SIG-M5 treated with dmso at 0.1 percent for 504 hours (cell line): ENCODE measurements at regions not wholly inside any gene's neighbourhood (a gene's known extent, or its start where the extent isn't known, plus 50 kb on each side); places are given as distances from the start of the nearest gene placed in this dataset.

Source experiments
- DNase-seq: peaks from one replicate; lab custom pipeline; 2025; ENCODE audit not compliant: unreplicated experiment; lab: John Stamatoyannopoulos, UW

- DNase-seq = no peak
These were observed 243.7 kb downstream of the SLC16A7 start for GRCh38 chr12:59839514-59839913.

DNA sequence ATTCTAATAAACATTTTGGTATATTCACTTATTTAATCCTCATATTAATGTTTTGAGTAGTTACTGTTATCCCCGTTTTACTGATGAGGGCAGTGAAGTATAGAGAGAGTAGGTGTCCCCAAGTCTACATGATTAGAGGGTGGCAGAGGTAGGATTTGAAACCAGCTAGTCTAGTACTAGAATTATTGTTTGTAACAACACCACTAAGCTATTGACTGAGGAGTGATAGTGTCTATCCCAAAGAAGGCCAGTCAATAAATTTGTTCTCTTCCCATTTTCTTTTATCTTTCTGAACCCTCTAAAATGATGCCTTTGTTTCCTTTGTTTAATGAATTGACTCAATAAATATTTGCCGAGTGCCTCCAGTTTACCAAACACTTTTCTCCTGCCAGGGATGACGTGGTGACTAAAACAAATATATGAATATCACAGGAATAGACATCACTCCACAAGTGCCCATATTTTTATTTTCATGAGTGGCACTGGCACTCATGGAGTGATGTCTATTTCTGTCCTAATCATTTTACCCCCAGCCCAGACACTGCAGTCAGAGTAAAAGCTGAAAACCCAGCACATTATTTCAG, 247.5 kb downstream of the SLC16A7 start:
- DNase-seq = no peak

GRCh38 chr12:59844750-59845149, 248.9 kb downstream of the SLC16A7 start:
- no peak for DNase-seq

- DNase-seq = no peak
These were observed 249.5 kb downstream of the SLC16A7 start for GRCh38 chr12:59845293-59845692.

- DNase-seq = no peak
These were observed 251.3 kb downstream of the SLC16A7 start for GRCh38 chr12:59847127-59847526.

GRCh38 chr12:59850268-59850667, 254.4 kb downstream of the SLC16A7 start:
- no peak for DNase-seq

DNA sequence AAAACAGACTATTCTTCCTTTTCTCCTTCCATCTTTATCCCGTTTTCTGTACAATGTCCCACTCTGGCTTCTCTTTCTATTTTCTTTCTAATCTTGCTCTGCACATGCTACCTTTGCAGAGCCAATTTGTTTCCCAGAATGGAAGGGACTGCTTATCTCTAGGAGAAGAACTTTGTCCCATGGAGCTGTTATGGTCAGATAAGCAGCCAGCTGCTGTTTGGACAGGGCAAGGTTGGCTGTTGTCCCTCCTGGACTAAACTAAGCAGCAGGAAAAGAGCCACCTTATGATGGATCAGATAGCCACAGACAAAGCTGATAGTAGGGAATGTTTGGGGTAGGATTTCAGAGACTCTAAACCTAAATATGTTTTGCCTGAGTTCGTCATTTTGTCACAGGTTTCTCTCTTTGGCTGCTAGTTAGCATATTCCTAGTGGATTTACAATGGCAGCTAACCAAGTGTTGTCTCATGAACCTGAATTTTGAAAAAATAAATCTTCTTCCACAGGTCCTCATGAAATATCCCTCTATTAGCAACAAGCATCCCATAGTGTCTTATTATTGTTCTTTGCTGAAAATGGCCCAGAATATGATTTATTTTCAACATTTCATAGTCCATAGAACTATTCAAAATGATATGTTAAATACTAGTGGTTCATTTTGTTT, 262.8 kb downstream of the SLC16A7 start:
- DNase-seq = no peak

DNA sequence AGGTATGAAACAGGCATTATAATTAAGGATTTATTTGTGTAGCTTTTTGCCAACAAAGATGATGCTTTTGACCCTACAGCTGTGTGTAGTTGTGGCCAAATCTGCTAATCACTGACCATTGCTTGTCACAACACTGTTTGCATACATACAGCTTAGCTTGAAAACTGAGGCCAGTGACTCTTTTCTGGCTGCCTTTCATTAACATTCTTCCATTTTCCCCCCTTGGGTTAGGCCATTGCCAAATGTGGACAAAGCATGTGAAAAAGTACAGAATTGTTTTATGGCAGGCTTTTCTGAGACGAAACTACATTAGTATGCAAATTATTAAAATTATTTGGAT, 263.3 kb downstream of the SLC16A7 start:
- DNase-seq = no peak

DNA sequence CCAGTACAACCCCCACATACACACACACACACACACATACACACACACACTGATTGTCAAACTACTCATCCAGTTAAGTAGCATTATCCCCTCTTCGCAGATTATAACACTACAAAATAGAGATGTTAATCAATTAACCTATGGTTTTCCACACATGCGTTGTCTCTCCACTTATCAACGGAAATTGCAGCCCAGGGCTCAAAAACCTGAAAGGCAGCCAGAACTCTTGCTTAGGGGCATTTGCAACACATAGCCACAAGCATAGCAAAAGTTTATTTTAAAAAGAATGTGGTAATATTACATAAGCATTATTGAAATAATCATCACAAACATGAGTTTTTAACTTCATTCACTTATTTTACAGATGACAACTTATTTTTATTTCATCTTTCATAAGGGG, 265.8 kb downstream of the SLC16A7 start:
- DNase-seq = no peak

DNA sequence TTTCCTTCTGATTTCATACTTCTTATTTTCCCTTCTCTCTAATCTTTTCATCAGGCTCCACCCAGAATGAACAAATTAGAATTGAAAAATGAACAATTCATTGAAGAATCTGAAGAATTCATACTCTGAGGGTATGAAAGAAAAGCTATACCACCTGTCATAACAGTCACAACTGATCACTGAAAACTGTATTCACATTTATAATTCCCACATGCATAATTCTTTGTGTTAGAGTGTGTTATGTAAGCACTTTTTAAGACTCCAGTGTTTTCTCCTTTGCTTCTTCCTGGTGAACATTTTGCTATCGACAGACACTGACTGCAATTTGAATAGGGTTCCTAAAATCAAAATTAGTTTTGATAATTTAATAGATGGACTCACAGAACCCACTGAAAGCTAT, 271.2 kb downstream of the SLC16A7 start:
- no peak for DNase-seq

- DNase-seq = no peak
These were observed 271.9 kb downstream of the SLC16A7 start for GRCh38 chr12:59867689-59868088.

GRCh38 chr12:59871779-59872178, 275.9 kb downstream of the SLC16A7 start:
- no peak for DNase-seq

GRCh38 chr12:59873136-59873535, 277.3 kb downstream of the SLC16A7 start:
- DNase-seq = no peak

GRCh38 chr12:59874781-59875180, 279.0 kb downstream of the SLC16A7 start:
- DNase-seq = peak; percentile 55

DNA sequence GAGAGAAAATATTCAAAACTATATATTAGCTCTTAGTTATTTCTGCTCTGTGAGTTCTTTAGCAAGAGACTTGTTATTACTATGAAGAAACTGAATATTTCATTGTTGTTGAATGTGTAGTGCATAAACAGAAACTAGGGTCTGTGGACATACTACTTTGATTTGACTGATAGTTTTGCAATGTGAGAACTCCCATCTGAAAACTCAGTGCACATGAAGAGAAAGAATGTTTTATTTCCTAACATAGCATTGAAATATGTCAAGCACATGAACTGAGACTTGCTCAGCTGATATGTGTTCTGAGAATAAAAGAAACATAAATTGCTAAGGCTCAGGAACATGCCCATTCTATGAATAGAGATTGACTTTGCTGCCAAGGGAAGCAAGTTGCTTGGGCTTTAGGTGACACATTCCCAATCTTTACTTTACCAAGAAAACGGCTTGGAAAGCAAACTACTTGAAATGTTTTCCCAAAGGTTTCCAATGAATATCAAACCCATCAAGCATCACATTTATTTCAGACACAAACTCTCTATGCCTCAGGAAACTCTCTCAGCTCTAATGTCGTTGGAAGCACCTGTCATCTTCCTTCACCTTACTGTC, 290.4 kb downstream of the SLC16A7 start:
- DNase-seq = no peak

DNA sequence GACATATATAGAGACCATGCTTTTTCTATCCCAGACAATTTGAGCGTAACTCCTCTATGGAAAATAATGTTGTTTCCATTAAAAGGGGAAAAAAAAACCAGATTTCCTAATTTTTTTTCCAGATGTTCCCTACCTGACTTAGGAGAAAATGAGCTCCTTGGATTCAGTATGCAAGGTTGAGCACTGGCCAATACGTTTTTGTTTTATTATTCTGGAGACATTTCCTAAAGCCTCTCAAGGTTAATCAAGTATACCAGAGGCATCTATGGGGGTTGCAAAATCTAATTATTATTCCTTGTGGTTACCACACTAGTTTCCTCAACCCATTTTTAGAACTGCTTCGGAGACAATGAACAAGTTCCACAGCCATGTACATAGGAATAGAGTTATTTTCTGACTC, 291.3 kb downstream of the SLC16A7 start:
- DNase-seq = no peak

- no peak for DNase-seq
These were observed 295.2 kb downstream of the SLC16A7 start for GRCh38 chr12:59890896-59891579.

DNA sequence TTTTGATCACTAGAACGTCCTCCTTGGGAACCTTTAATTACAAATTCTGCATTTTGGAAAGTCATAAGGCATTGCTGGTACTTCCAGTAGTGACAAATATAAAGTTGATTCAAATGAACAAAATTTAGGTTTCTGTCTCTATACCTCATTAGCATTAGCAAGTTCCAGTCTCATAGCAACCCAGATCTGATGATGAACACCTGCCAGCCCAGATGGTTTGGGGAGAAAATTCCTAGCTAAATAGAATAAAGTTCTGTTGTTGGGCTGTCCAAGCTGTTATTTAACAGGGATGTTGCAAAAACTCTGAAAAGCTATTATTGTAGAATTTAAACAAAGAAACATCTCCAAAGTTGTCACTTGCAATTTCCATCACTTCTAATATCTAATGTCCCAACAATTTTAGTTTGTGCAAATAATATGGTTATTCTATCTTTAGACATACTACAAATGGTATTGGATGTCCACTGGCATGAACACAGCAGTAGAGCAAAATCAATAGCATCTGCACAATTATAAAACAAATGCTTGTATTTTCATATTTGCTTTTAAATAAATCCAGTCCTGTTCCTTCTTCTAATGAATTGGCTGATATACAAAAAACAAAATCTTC, 299.4 kb downstream of the SLC16A7 start:
- DNase-seq = no peak

DNA sequence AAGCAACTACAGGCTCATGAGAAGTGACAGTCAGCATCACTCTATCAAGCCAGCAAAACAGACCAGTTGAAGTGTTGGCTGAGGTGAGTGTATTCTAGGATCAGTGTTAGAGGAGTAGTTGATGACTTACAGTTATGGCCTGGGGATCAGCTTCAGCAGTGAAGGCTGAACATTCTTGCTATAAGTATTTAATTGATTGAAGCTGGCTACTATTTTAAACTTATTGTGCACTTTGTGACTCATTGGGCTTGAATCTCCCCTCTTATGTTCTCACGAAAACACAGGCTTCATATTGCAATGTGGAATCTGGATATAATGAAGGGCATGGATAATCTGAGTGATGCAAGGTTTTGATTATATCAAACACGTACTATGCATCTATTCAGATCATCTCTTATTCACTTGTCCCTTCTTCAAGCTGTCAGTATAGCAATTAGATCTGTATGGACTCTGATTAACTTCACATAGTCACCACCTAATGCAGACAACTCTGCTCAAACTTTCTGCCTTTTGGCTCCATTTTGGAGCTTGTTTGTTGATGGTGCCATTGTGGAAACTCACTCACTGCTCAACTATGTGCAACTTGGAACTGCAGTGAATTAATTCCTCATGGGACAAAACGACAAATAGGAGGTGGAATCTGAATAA, 309.2 kb downstream of the SLC16A7 start:
- no peak for DNase-seq

DNA sequence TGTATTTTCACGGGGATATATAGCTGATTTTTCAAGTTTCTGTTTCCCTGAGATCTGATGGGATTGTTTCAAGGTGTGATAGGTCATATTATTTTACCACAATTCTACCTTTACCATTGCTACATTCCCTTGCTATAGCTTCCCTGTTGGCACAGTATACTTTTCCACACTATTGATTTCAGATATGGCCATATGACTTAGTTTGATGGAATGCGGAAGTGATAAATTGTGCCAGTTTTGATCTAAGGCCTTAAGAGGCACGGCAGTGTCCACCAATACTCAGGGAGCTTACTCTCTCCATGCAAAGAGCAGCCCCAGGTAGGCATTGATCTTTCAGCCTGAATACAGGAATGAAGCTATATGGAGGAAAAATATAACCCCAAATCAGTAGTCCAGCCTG, 315.7 kb downstream of the SLC16A7 start:
- DNase-seq = no peak

DNA sequence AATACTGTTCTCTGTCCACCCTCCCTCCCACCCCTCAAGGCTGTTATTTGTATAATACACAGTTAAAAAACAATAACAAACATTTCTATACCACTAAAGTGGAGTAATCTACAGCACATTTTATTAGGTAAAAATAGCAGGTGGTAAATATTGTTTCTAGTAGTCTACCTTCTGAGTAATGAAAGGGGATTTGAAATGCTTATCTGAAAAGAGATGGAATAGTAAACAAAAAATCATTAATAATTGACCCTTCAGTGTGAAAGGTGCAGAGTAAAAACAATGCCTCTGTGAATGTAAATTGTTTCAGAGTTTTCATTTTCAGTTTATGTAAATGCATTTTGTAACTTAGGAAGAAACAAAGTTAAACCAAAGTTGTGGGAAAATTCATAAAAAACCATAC, 321.2 kb downstream of the SLC16A7 start:
- no peak for DNase-seq
